ENCODE measurements at regions not wholly inside any gene's neighbourhood (a gene's known extent, or its start where the extent isn't known, plus 50 kb on each side); places are given as distances from the start of the nearest gene placed in this dataset.

- TF ChIP-seq POLR2A (IDR thresholded peaks at IDR 0.05): no peak
- no peak for TF ChIP-seq CTCF (IDR thresholded peaks at IDR 0.05)
- no peaks in the 10 kb centered on the region for H3K4me1 ChIP-seq
- no peak overlapping the region for H3K27ac ChIP-seq
- H3K9me3 ChIP-seq: peaks cover 0 to 13% (median 0%) of the 10 kb centered on the region in 12 donors
- intact Hi-C loops (cut with DNase I): no loop called here
- 96 to 100% (median 98%) methylated on average over 1 of the region's 1 CpG for WGBS, 4 donors
- DNase-seq (no peak), ATAC-seq (no peak)
- no peaks in the 10 kb centered on the region for H3K27me3 ChIP-seq
- H3K4me3 ChIP-seq: no peak overlapping the region
- no peaks in the 10 kb centered on the region for H3K36me3 ChIP-seq
Measured at GRCh38 chr5:106677057-106677456, 993.7 kb downstream of the EFNA5 start.

- Histone ChIP-seq H3K27me3 (no peaks in the 10 kb centered on the region), H3K4me3 (no peak overlapping the region), H3K27ac (no peak overlapping the region), H3K9me3 (peaks cover 0 to 13% (median 0%) of the 10 kb centered on the region in 12 donors), H3K4me1 (no peaks in the 10 kb centered on the region), H3K36me3 (no peaks in the 10 kb centered on the region)
- no peak for DNase-seq
- intact Hi-C loops (cut with DNase I): no loop called here
- no peak for TF ChIP-seq CTCF (IDR thresholded peaks at IDR 0.05)
- no peak for ATAC-seq
- WGBS, 4 donors: 3 to 12% (median 11%) methylated on average over 1 of the region's 1 CpG
Measured at GRCh38 chr5:106675687-106676086, 995.0 kb downstream of the EFNA5 start.

- Histone ChIP-seq H3K4me1 (no peaks in the 10 kb centered on the region), H3K27me3 (no peaks in the 10 kb centered on the region), H3K9me3 (peaks cover 0 to 10% (median 0%) of the 10 kb centered on the region in 12 donors), H3K4me3 (no peak overlapping the region), H3K27ac (no peak overlapping the region), H3K36me3 (no peaks in the 10 kb centered on the region)
- intact Hi-C loops (cut with DNase I): no loop called here
- 85 to 93% (median 91%) methylated on average over 1 of the region's 1 CpG for WGBS, 4 donors
- no peak for DNase-seq
- TF ChIP-seq POLR2A (IDR thresholded peaks at IDR 0.05): no peak
- TF ChIP-seq CTCF (IDR thresholded peaks at IDR 0.05): no peak
- no peak for ATAC-seq
Measured at GRCh38 chr5:106673941-106674340, 996.8 kb downstream of the EFNA5 start.

- Histone ChIP-seq H3K4me3 (no peak overlapping the region), H3K36me3 (no peaks in the 10 kb centered on the region), H3K9me3 (no peaks in the 10 kb centered on the region), H3K27ac (no peak overlapping the region), H3K4me1 (peaks cover 0 to 4% (median 0%) of the 10 kb centered on the region in 12 donors), H3K27me3 (no peaks in the 10 kb centered on the region)
- TF ChIP-seq CTCF (IDR thresholded peaks at IDR 0.05) (no peak), POLR2A (IDR thresholded peaks at IDR 0.05) (no peak)
- intact Hi-C loops (cut with DNase I): no loop called here
- ATAC-seq: no peak
- WGBS, 4 donors: 21 to 47% (median 37%) methylated on average over 2 of the region's 2 CpGs
- DNase-seq: no peak
Measured at GRCh38 chr5:106661866-106662265, 1008.9 kb downstream of the EFNA5 start.
